H1 (cell line): ENCODE measurements at regions not wholly inside any gene's neighbourhood (a gene's known extent, or its start where the extent isn't known, plus 50 kb on each side); places are given as distances from the start of the nearest gene placed in this dataset.

Experiments used
- BACH1 ChIP-seq: IDR thresholded peaks from 2 replicates; pipeline ENCODE4 v1.6.1; 2012; ENCODE audit warnings: low read length, improper control_type of control experiment
- RBBP5 ChIP-seq: IDR thresholded peaks from 2 replicates; pipeline ENCODE4 v1.7.1; 2012; ENCODE audit warnings: low read depth, mild to moderate bottlenecking, inconsistent platforms, low read length, moderate library complexity, borderline replicate concordance

DNA sequence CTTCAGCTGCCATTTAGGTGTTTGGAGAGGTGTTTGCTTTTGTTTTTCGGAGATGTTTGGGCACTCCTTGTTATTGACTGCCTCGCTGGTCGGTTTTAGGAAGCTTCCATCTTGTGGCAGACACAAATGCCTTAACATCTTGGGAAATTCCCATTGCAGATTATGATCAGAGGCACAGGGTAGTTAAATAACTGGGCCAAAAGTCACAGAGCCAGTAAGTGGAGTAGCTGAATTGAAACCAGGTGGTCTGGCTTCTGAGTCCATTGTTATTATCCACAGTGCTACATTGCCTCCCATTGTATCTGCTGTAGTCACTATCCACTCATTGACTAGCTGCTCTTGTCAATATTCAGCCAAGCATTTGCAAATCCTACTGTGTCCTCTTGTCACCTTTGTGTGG lies 138.2 kb upstream of the PLPP4 start (continued):
- TF ChIP-seq RBBP5 (no peak), BACH1 (no peak)
- TF ChIP-seq, all 59 proteins: peak for 0
